Small intestine (tissue), 7 donors: ENCODE measurements at regions not wholly inside any gene's neighbourhood (a gene's known extent, or its start where the extent isn't known, plus 50 kb on each side); places are given as distances from the start of the nearest gene placed in this dataset.
A peak's percentile ranks its signal among the peaks of the same experiment; 100 is the strongest.
"Not testable (repeated sequence)": the region's sequence is repeated elsewhere in the genome, so short reads cannot be mapped to it uniquely, and the experiment has no call there.

Experiments
- DNase-seq, 2 donors: peaks; one replicate each; pipeline versions ENCODE4 v3.0.0 to v3.0.0-alpha.2; 2013
- FAIRE-seq: peaks from 2 replicates; lab custom pipeline; 2012; peaks lifted over from hg19 to GRCh38; lab: Jason Lieb, UNC
- H3K27ac ChIP-seq, 3 donors: one replicate each; pipeline ENCODE4 v1.5.1; 2013; ENCODE audit warnings: low read length in 2 of 3, mild to moderate bottlenecking in 2 of 3, control low read depth in 1 of 3, inconsistent platforms in 1 of 3, low read depth in 1 of 3, moderate library complexity in 1 of 3
- H3K27me3 ChIP-seq, 3 donors: one replicate each; pipeline ENCODE4 v1.6.1; 2013; ENCODE audit warnings: low read length in 3 of 3, inconsistent platforms in 1 of 3; ENCODE audit not compliant: control insufficient read depth in 3 of 3, insufficient read depth in 3 of 3
- H3K36me3 ChIP-seq, 3 donors: one replicate each; pipeline ENCODE4 v1.6.1; 2013; ENCODE audit warnings: low read length in 3 of 3, inconsistent platforms in 1 of 3, low read depth in 1 of 3, mild to moderate bottlenecking in 1 of 3, moderate library complexity in 1 of 3; ENCODE audit not compliant: control insufficient read depth in 3 of 3, insufficient read depth in 2 of 3
- H3K4me1 ChIP-seq, 3 donors: one replicate each; pipeline ENCODE4 v1.6.1; 2013; ENCODE audit warnings: low read length in 2 of 3, inconsistent platforms in 1 of 3, low read depth in 1 of 3, mild to moderate bottlenecking in 1 of 3, moderate library complexity in 1 of 3; ENCODE audit not compliant: control insufficient read depth in 3 of 3, insufficient read depth in 2 of 3
- H3K4me3 ChIP-seq, 3 donors: one replicate each; pipeline ENCODE4 v1.5.1; 2013; ENCODE audit warnings: low read length in 3 of 3, control low read depth in 1 of 3, inconsistent platforms in 1 of 3, low read depth in 1 of 3, mild to moderate bottlenecking in 1 of 3, moderate library complexity in 1 of 3
- H3K9me3 ChIP-seq, 2 donors: one replicate each; pipeline ENCODE4 v1.6.1; 2013; ENCODE audit warnings: low read depth in 1 of 2, low read length in 1 of 2; ENCODE audit not compliant: control insufficient read depth in 2 of 2, insufficient read depth in 1 of 2
- WGBS, 3 donors: extraction: QIAGEN DNeasy Blood & Tissue Kit; methylation state at CpG; one replicate each; pipeline ENCODE4 v1.1.7; 2013; 5-methylcytosine and 5-hydroxymethylcytosine counted together
- donor health status: healthy with polysubstance abuse.
- donor health status: control.
- donor health status: control.
- donor health status: Bipolar disorder and iron deficiency.
- donor health status: healthy.

DNA sequence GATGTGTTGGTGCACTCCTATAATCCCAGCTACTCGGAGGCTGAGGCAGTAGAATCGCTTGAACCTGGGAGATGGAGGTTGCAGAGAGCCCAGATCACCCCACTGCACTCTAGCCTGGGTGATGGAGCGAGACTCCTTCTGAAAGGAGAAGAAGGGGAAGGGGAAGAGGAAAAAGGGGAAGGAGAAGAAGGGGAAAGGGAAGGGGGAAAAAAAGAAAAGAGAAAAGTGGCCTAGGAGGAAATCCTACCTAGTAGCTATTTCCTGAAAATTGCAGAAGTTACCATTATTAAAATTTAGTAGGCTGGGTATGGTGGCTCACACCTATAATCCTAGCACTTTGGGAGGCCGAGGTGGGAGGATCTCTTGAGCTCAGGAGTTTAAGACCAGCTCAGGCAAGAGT is 67.4 kb downstream of the ARRDC3 start:
- no peaks in the 10 kb centered on the region for H3K27me3 ChIP-seq
- no peak overlapping the region for H3K27ac ChIP-seq
- no peaks in the 10 kb centered on the region for H3K9me3 ChIP-seq
- H3K36me3 ChIP-seq, result no peaks in the 10 kb centered on the region
- WGBS, 3 donors, result 90 to 94% (median 93%) methylated on average over 4 of the region's 4 CpGs
- DNase-seq (no peak), FAIRE-seq (no peak)
- H3K4me1 ChIP-seq, result no peaks in the 10 kb centered on the region
- H3K4me3 ChIP-seq, result no peak overlapping the region

DNA sequence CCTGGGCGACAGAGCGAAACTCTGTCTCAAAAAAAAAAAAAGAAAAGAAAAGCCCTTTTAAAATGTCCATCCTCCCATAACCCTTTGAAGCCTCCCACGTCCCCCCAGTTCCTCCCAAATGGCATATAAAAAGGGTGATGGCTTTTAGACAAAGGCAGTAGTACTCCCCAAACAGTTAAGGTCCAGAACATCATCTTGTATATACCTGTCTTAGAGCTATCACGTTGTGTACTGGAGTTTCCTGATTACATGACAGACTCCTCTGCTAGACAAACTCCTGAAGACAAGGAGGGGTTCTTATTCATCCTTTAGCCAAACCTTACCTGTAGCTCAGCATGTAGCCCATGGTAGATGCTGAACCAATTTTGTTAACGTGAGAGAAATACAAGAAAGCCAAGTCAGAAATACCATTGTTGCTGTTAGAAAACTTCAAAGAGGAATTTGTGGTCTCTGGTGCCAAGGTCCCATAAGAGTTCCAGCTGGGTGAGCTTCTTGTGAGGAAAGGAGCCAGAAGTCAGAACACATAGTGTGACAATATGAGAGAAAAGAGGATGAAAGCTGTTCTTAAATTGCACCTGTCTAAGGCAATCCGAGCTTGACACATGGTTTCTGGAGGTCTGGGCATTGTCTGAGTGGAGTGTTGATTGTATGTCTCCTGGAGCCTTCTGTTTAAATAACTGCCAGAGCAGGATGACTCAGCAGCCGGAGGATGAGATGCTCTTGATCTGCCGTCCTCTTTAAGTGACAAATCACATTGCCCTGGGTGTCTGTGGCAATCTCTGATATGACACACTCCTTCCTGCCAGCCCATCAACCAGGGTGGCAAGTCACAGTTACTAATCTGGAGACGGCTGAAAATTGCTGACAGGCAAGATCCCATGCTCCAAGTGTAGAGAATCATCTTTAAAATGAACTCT is 69.1 kb downstream of the ARRDC3 start:
- no peaks in the 10 kb centered on the region for H3K4me1 ChIP-seq
- 39 to 40% (median 40%) methylated on average over 9 of the region's 9 CpGs for WGBS, 3 donors
- peak; percentile 21 to 30 for DNase-seq
- H3K4me3 ChIP-seq, result no peak overlapping the region
- H3K27ac ChIP-seq, result peak overlapping the region in 1 of 3 donors; percentile 6
- H3K9me3 ChIP-seq, result no peaks in the 10 kb centered on the region
- no peak for FAIRE-seq
- H3K36me3 ChIP-seq, result no peaks in the 10 kb centered on the region
- H3K27me3 ChIP-seq, result no peaks in the 10 kb centered on the region

DNA sequence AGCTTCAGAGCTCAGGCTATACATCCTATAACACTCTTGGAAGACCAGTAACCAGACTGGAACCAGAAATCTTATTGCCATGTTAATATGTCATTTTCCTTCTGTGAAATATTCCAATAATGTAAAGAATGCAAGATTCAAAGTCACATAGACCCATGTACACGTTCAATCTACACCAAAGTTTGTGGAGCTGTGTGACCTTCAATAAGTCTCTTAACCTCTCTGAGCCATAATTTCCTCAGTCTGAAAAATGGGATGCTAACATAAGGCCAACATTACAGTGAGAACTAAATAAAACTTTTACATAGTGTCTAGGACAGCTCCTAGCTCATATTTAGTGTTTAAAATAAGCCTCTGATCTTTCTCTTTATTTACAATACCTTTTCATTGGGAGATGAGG is 70.4 kb downstream of the ARRDC3 start:
- H3K9me3 ChIP-seq, result no peaks in the 10 kb centered on the region
- H3K27ac ChIP-seq, result peak overlapping the region in 1 of 3 donors; percentile 22
- no peak for FAIRE-seq
- H3K4me1 ChIP-seq, result no peaks in the 10 kb centered on the region
- 65 to 82% (median 79%) methylated on average over 1 of the region's 1 CpG for WGBS, 3 donors
- H3K4me3 ChIP-seq, result no peak overlapping the region
- no peaks in the 10 kb centered on the region for H3K27me3 ChIP-seq
- DNase-seq, result no peak
- no peaks in the 10 kb centered on the region for H3K36me3 ChIP-seq

DNA sequence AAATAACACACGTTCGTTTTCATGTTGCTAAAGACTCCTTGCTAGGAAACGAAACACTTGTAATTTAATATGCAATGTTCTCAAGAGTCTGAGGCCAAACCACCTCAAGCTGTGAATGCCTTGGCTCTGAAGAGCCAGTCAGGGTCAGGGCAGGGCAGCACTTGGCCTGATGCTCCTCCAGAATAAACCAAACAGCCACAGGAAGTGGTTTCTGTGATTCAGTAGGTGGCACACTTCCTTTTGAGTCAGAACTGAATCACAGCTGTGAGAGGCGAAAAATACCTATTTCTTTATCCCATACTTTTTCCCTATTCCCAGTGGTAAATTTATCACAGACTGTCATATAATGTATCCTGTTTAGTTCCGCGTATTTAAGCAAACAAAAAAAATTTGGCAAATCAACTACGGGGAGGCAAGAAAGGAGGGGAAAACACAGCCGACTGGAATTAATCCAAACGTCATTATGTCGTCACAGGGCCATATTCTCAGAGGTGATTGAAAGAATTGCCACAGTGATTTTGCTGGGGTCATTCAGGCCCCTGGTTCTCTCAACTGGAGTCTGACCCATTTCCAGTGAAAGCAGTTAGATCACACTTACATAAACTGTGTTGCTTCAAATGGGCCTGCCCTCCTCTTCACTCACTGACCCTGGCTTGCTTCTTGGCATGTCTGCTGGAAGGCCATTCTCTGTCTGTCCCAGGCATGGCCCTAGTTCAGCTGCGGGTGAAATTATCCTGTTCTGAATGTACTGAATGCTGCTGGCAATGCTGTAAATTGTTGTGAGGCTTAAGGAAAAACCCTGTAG is 71.2 kb downstream of the ARRDC3 start:
- Histone ChIP-seq H3K27ac (peak overlapping the region in 1 of 3 donors; percentile 88), H3K4me1 (no peaks in the 10 kb centered on the region), H3K9me3 (no peaks in the 10 kb centered on the region), H3K27me3 (no peaks in the 10 kb centered on the region), H3K36me3 (no peaks in the 10 kb centered on the region), H3K4me3 (no peak overlapping the region)
- DNase-seq (peak; percentile 24 to 25), FAIRE-seq (no peak)
- 23 to 55% (median 52%) methylated on average over 11 of the region's 11 CpGs for WGBS, 3 donors

DNA sequence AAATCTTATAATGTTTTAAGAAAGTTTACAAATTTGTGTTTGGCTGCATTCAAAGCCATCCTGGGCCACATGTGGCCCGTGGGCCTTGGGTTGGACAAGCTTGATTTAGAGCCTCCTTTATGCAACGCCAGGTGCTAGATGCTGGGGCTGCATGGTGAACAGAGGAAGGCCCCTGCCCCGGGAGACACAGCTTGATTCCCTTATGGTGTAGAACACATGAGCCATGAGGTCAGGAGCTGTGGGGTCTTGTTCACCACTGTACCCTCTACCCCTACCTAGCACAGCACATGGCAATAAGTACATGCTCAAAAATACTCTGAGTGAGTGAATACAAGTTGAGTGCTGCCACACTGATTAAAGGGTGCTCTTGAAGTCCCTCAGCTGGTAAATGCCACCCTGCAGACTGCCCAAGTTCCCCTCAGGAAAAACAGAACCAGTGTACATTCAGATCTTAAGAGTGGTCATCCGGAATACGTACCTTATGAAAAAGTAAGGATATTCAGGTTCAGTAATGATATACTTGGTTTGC is 71.9 kb downstream of the ARRDC3 start:
- no peaks in the 10 kb centered on the region for H3K4me1 ChIP-seq
- FAIRE-seq (no peak), DNase-seq (no peak)
- H3K27me3 ChIP-seq, result no peaks in the 10 kb centered on the region
- H3K4me3 ChIP-seq, result no peak overlapping the region
- H3K27ac ChIP-seq, result peak overlapping the region in 1 of 3 donors; percentile 88
- H3K36me3 ChIP-seq, result no peaks in the 10 kb centered on the region
- no peaks in the 10 kb centered on the region for H3K9me3 ChIP-seq
- whole genome bisulfite sequencing, 3 donors, result 72 to 87% (median 78%) methylated on average over 5 of the region's 5 CpGs

DNA sequence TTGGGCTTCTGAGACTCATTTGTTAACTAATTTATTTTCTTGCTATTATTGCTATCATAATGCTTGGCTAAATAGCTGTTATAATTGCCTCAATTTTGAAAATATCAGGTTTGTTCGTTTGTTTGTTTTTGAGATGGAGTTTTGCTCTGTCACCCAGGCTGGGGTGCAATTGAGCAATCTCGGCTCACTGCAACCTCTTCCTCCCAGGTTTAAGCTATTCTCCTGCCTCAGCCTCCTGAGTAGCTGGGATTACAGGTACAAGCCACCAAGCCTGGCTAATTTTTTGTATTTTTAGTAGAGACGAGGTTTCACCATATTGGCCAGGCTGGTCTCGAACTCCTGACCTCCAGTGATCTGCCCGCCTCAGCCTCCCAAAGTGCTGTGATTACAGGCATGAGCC is 75.0 kb downstream of the ARRDC3 start:
- WGBS, 3 donors, result 84 to 94% (median 88%) methylated on average over 5 of the region's 5 CpGs
- not testable (repeated sequence) for H3K9me3 ChIP-seq, DNase-seq, H3K36me3 ChIP-seq, H3K27me3 ChIP-seq, H3K4me1 ChIP-seq, H3K4me3 ChIP-seq, H3K27ac ChIP-seq, FAIRE-seq

- no peaks in the 10 kb centered on the region for H3K27me3 ChIP-seq
- H3K27ac ChIP-seq, result no peak overlapping the region
- H3K4me1 ChIP-seq, result no peaks in the 10 kb centered on the region
- FAIRE-seq (no peak), DNase-seq (no peak)
- H3K9me3 ChIP-seq, result no peaks in the 10 kb centered on the region
- no peaks in the 10 kb centered on the region for H3K36me3 ChIP-seq
- H3K4me3 ChIP-seq, result no peak overlapping the region
- WGBS, 3 donors, result 81 to 88% (median 88%) methylated on average over 4 of the region's 4 CpGs
Measured at GRCh38 chr5:91307048-91307447, 76.1 kb downstream of the ARRDC3 start.

DNA sequence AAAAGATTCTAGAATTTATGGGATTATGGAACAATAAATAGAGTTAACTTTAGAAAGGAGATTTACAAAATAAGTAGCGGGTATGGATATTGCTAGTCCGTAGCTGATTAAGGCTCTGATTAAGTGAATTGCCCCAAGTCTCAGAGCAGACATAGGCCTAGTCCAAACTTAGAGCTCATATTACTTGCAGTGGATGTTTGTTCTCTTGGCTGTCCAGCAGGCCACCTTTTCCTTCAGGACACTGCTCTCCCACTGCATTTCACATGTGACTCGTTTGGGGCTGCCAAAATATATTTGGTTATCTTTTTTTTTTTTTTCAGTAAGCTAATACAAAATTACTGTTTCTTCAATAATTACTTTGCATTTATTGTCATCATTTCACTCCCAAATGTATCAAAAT is 76.6 kb downstream of the ARRDC3 start:
- FAIRE-seq (no peak), DNase-seq (no peak)
- Histone ChIP-seq H3K4me3 (no peak overlapping the region), H3K4me1 (no peaks in the 10 kb centered on the region), H3K36me3 (no peaks in the 10 kb centered on the region), H3K27ac (peak overlapping the region in 1 of 3 donors; percentile 41), H3K27me3 (no peaks in the 10 kb centered on the region), H3K9me3 (no peaks in the 10 kb centered on the region)
- WGBS, 3 donors, result 84 to 89% (median 86%) methylated on average over 3 of the region's 3 CpGs
